ENCODE measurements at regions not wholly inside any gene's neighbourhood (a gene's known extent, or its start where the extent isn't known, plus 50 kb on each side); places are given as distances from the start of the nearest gene placed in this dataset.

DNA sequence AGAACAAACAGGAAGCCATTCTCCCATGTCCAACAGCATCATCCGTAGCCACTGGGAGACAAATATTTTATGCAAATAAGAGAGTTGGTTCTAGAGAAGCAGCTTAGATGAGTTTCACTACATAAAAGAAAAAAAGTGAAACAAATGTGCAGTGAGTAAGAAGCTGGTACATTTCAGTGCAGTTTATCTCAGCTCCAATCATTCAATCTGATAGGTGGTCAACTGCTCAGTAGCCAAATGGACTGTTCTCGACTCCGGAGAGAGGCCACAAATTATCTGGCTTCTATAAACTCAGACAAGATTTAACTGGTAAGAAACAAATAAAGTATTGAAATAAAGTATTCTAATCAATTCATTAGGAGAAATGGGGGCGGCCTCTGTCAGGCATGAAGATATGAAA lies 68.3 kb downstream of the MAF start:
- Histone ChIP-seq H3K4me1 (replicated peaks in 1 of 2; ENCODE audit: control insufficient read depth in 2 of 2, insufficient read depth in 2 of 2, low read length in 2 of 2) (no peaks in the 10 kb centered on the region), H4K20me1 (replicated peaks; ENCODE audit: control insufficient read depth, insufficient read depth, low read length) (no peaks in the 10 kb centered on the region), H3K27ac (ENCODE audit: extremely low read depth, low read depth, low read length) (no peak overlapping the region), H3K27me3 (ENCODE audit: control insufficient read depth in 2 of 2, insufficient read depth in 2 of 2, low read length in 2 of 2) (no peaks in the 10 kb centered on the region), H3K4me2 (ENCODE audit: insufficient read depth, low read length) (no peak overlapping the region), H3K9me1 (ENCODE audit: control insufficient read depth, insufficient read depth, low read length) (no peaks in the 10 kb centered on the region), H3K4me3 (no peak overlapping the region), H3K9me3 (replicated peaks; ENCODE audit: control insufficient read depth, insufficient read depth, low read depth, low read length) (no peaks in the 10 kb centered on the region), H3K9ac (ENCODE audit: insufficient read depth in 1 of 2, low read depth in 2 of 2, low read length in 2 of 2) (no peak overlapping the region), H2AFZ (ENCODE audit: low read depth, low read length) (no peak overlapping the region), H3K36me3 (ENCODE audit: control insufficient read depth, insufficient read depth, low read length) (no peaks in the 10 kb centered on the region), H3K79me2 (ENCODE audit: control insufficient read depth, insufficient read depth, low read length) (no peaks in the 10 kb centered on the region)
- TF ChIP-seq TFAM (CRISPR knock-in tag; conservative IDR thresholded peaks at IDR 0.05): no peak
- TF ChIP-seq, protein P1, sequence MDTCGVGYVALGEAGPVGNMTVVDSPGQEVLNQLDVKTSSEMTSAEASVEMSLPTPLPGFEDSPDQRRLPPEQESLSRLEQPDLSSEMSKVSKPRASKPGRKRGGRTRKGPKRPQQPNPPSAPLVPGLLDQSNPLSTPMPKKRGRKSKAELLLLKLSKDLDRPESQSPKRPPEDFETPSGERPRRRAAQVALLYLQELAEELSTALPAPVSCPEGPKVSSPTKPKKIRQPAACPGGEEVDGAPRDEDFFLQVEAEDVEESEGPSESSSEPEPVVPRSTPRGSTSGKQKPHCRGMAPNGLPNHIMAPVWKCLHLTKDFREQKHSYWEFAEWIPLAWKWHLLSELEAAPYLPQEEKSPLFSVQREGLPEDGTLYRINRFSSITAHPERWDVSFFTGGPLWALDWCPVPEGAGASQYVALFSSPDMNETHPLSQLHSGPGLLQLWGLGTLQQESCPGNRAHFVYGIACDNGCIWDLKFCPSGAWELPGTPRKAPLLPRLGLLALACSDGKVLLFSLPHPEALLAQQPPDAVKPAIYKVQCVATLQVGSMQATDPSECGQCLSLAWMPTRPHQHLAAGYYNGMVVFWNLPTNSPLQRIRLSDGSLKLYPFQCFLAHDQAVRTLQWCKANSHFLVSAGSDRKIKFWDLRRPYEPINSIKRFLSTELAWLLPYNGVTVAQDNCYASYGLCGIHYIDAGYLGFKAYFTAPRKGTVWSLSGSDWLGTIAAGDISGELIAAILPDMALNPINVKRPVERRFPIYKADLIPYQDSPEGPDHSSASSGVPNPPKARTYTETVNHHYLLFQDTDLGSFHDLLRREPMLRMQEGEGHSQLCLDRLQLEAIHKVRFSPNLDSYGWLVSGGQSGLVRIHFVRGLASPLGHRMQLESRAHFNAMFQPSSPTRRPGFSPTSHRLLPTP (IDR thresholded peaks at IDR 0.05; ENCODE audit: borderline replicate concordance, extremely low read depth, insufficient read length): no peak
- 2% methylated on average over 4 of the region's 4 CpGs for WGBS (ENCODE audit: insufficient coverage, low coverage, missing lambda C conversion rate)
- no peak for FAIRE-seq
- in situ Hi-C loops (cut with MboI): no loop called here
- BruUV-seq (replicated peaks): no TSS peak
- intact Hi-C loops (cut with micrococcal nuclease): no loop called here
- DNase-seq (ENCODE audit: extremely low read depth in 1 of 4, low spot score in 3 of 4): no peak
- POLR2A ChIA-PET: no interaction called here
- CTCF ChIA-PET (ENCODE audit: low intra/inter-chr PET ratio): no interaction called here
- no peak for ATAC-seq

DNA sequence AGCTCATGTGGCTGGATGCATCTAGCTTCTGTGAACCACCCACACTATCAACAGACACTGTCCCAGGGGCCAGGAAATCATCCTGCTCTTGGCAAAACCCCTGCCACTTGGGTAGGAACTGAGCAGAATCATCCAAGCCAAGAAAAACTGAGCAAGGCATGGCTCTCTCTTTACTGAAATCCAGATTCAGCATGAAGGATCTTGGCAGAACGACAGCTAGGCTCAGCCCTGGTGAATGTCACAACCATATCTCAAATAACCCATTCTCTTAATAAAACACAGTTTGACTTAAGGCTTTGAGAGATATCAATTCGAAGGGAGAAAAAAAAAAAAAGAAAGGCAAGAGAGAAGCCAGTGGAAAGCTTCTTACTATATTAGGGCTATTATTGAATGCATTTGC lies 72.2 kb downstream of the MAF start:
- 0% methylated on average over 2 of the region's 2 CpGs for WGBS (ENCODE audit: insufficient coverage, low coverage, missing lambda C conversion rate)
- Histone ChIP-seq H3K4me3 (no peak overlapping the region), H3K9ac (ENCODE audit: insufficient read depth in 1 of 2, low read depth in 2 of 2, low read length in 2 of 2) (no peak overlapping the region), H3K79me2 (ENCODE audit: control insufficient read depth, insufficient read depth, low read length) (no peaks in the 10 kb centered on the region), H3K4me2 (ENCODE audit: insufficient read depth, low read length) (no peak overlapping the region), H3K9me1 (ENCODE audit: control insufficient read depth, insufficient read depth, low read length) (no peaks in the 10 kb centered on the region), H3K27ac (ENCODE audit: extremely low read depth, low read depth, low read length) (no peak overlapping the region), H3K9me3 (replicated peaks; ENCODE audit: control insufficient read depth, insufficient read depth, low read depth, low read length) (no peaks in the 10 kb centered on the region), H2AFZ (ENCODE audit: low read depth, low read length) (no peak overlapping the region), H4K20me1 (replicated peaks; ENCODE audit: control insufficient read depth, insufficient read depth, low read length) (no peaks in the 10 kb centered on the region), H3K27me3 (ENCODE audit: control insufficient read depth in 2 of 2, insufficient read depth in 2 of 2, low read length in 2 of 2) (peaks cover 0 to 3% of the 10 kb centered on the region in 2 experiments; a peak in 2 of 5 replicates), H3K36me3 (ENCODE audit: control insufficient read depth, insufficient read depth, low read length) (no peaks in the 10 kb centered on the region), H3K4me1 (replicated peaks in 1 of 2; ENCODE audit: control insufficient read depth in 2 of 2, insufficient read depth in 2 of 2, low read length in 2 of 2) (no peaks in the 10 kb centered on the region)
- DNase-seq (ENCODE audit: extremely low read depth in 1 of 4, low spot score in 3 of 4): no peak
- BruUV-seq (replicated peaks): no TSS peak
- intact Hi-C loops (cut with micrococcal nuclease) (no loop called here), in situ Hi-C loops (cut with MboI) (no loop called here)
- ChIA-PET CTCF (ENCODE audit: low intra/inter-chr PET ratio) (no interaction called here), POLR2A (interaction anchor here (0.9 to 1.1 kb wide), 2 partner anchors 14 to 42 kb away, joined by 3 read pairs; no protein-coding TSS in a partner anchor)
- FAIRE-seq: no peak
- no peak for TF ChIP-seq NR4A1 (CRISPR knock-in tag; IDR thresholded peaks at IDR 0.05)
- no peak for TF ChIP-seq NR4A1 (tag; IDR thresholded peaks at IDR 0.05)
- TF ChIP-seq ZKSCAN1 (IDR thresholded peaks at IDR 0.05; ENCODE audit: low read depth, low read length): no peak
- no peak for ATAC-seq
